ENCODE measurements at regions not wholly inside any gene's neighbourhood (a gene's known extent, or its start where the extent isn't known, plus 50 kb on each side); places are given as distances from the start of the nearest gene placed in this dataset.

GRCh38 chr4:86532851-86533250 lies 61.3 kb upstream of the PTPN13 start:
- TF ChIP-seq GATA3 (IDR thresholded peaks at IDR 0.05; ENCODE audit: low read depth, low read length) (no peak), GATA2 (IDR thresholded peaks at IDR 0.05; ENCODE audit: low read depth, low read length) (no peak)

- no peak for TF ChIP-seq GATA2 (IDR thresholded peaks at IDR 0.05; ENCODE audit: low read depth, low read length)
- no peak for TF ChIP-seq GATA3 (IDR thresholded peaks at IDR 0.05; ENCODE audit: low read depth, low read length)
These were observed 58.0 kb upstream of the PTPN13 start for GRCh38 chr4:86536151-86536550.

GRCh38 chr4:86542319-86543027 lies 51.6 kb upstream of the PTPN13 start:
- no peak for TF ChIP-seq GATA3 (IDR thresholded peaks at IDR 0.05; ENCODE audit: low read depth, low read length)
- no peak for TF ChIP-seq GATA2 (IDR thresholded peaks at IDR 0.05; ENCODE audit: low read depth, low read length)

GRCh38 chr4:86543080-86543479 lies 51.0 kb upstream of the PTPN13 start:
- TF ChIP-seq GATA2 (IDR thresholded peaks at IDR 0.05; ENCODE audit: low read depth, low read length), result no peak
- TF ChIP-seq GATA3 (IDR thresholded peaks at IDR 0.05; ENCODE audit: low read depth, low read length), result no peak

- TF ChIP-seq GATA3 (IDR thresholded peaks at IDR 0.05; ENCODE audit: low read depth, low read length), result no peak
These were observed 50.4 kb upstream of the PTPN13 start for GRCh38 chr4:86543560-86544309.

- TF ChIP-seq GATA2 (IDR thresholded peaks at IDR 0.05; ENCODE audit: low read depth, low read length) (no peak), GATA3 (IDR thresholded peaks at IDR 0.05; ENCODE audit: low read depth, low read length) (no peak)
These were observed 49.7 kb upstream of the PTPN13 start for GRCh38 chr4:86544310-86544966.

All from SH-SY5Y (cell line).